IMR-90 (cell line): ENCODE measurements at regions not wholly inside any gene's neighbourhood (a gene's known extent, or its start where the extent isn't known, plus 50 kb on each side); places are given as distances from the start of the nearest gene placed in this dataset.

ENCODE experiments used
- ATAC-seq: fragments of 200-7000 bp; cut with Tn5 transposase; 2 replicates; pipeline ENCODE4 v1.9.1; 2020; ENCODE audit warnings: low read depth, mild to moderate bottlenecking, moderate library complexity
- BruUV-seq: library from RNA; stranded (reverse); fragments of 400-500 nt; replicated peaks from 2 replicates; lab custom pipeline; 2021; lab: Mats Ljungman, UMichigan
- CTCF ChIA-PET: fragments of 300-600 bp; formaldehyde crosslinking; extraction: SDS; loops from one replicate; lab custom pipeline; 2021; ENCODE audit warnings: antibody characterized with exemption; lab: Yijun Ruan, JAX
- POLR2A ChIA-PET: fragments of 300-600 bp; sonication (Branson Sonifier 250); formaldehyde crosslinking; loops from one replicate; lab custom pipeline; 2022; ENCODE audit warnings: antibody characterized with exemption; ENCODE audit not compliant: unreplicated experiment; lab: Charles Lee
- DNase-seq: peaks from one replicate; pipeline ENCODE4 v3.0.0; 2013
- H2AFZ ChIP-seq: replicated peaks from 2 replicates; pipeline ENCODE3; 2013; ENCODE audit warnings: low read length, mild to moderate bottlenecking; ENCODE audit not compliant: poor library complexity
- H2AK5ac ChIP-seq: 2 replicates; pipeline ENCODE4 v1.6.1; 2013; ENCODE audit warnings: low read depth, low read length, inconsistent platforms
- H2AK9ac ChIP-seq: replicated peaks from 2 replicates; pipeline ENCODE3; 2013; ENCODE audit warnings: mild to moderate bottlenecking, low read depth, low read length, moderate library complexity; ENCODE audit not compliant: poor library complexity
- H2BK120ac ChIP-seq: 2 replicates; pipeline ENCODE4 v1.6.1; 2013; ENCODE audit warnings: low read depth, low read length, inconsistent platforms
- H2BK15ac ChIP-seq: 3 replicates; pipeline ENCODE4 v1.6.1; 2013; ENCODE audit warnings: low read depth, low read length, inconsistent platforms
- H2BK20ac ChIP-seq: 2 replicates; pipeline ENCODE4 v1.6.1; 2013; ENCODE audit warnings: low read depth, mild to moderate bottlenecking, inconsistent platforms, low read length, moderate library complexity
- H2BK5ac ChIP-seq: 2 replicates; pipeline ENCODE4 v1.6.1; 2013; ENCODE audit warnings: mild to moderate bottlenecking, low read depth, low read length, inconsistent platforms; ENCODE audit not compliant: poor library complexity, severe bottlenecking
- H3K14ac ChIP-seq: replicated peaks from 2 replicates; pipeline ENCODE4 v1.6.1; 2013; ENCODE audit warnings: low read depth, low read length, inconsistent platforms
- H3K18ac ChIP-seq: 2 replicates; pipeline ENCODE4 v1.6.1; 2013; ENCODE audit warnings: low read depth, low read length, control low read depth
- H3K23ac ChIP-seq: 2 replicates; pipeline ENCODE4 v1.6.1; 2013; ENCODE audit warnings: low read depth, low read length, inconsistent platforms
- H3K27ac ChIP-seq: 2 replicates; pipeline ENCODE4 v1.5.1; 2013; ENCODE audit warnings: mild to moderate bottlenecking, control low read depth, low read length; ENCODE audit not compliant: insufficient read depth
- H3K27me3 ChIP-seq: 2 replicates; pipeline ENCODE4 v1.6.1; 2013; ENCODE audit warnings: low read length; ENCODE audit not compliant: control insufficient read depth, insufficient read depth
- H3K36me3 ChIP-seq: 2 replicates; pipeline ENCODE4 v1.6.1; 2013; ENCODE audit warnings: low read length, mixed read lengths; ENCODE audit not compliant: control insufficient read depth, insufficient read depth
- H3K4ac ChIP-seq: 2 replicates; pipeline ENCODE4 v1.6.1; 2013; ENCODE audit warnings: low read depth, low read length, inconsistent platforms
- H3K4me1 ChIP-seq: 2 replicates; pipeline ENCODE4 v1.6.1; 2013; ENCODE audit warnings: low read length, mixed read lengths; ENCODE audit not compliant: control insufficient read depth, insufficient read depth
- H3K4me2 ChIP-seq: 2 replicates; pipeline ENCODE4 v1.6.1; 2013; ENCODE audit warnings: low read depth, mild to moderate bottlenecking, control low read depth, low read length, moderate library complexity
- H3K4me3 ChIP-seq: 2 replicates; pipeline ENCODE4 v1.5.1; 2013; ENCODE audit warnings: low read depth, mild to moderate bottlenecking, control low read depth, low read length, moderate library complexity; ENCODE audit not compliant: insufficient read depth
- H3K56ac ChIP-seq: 2 replicates; pipeline ENCODE4 v1.6.1; 2013; ENCODE audit warnings: low read length, inconsistent platforms; ENCODE audit not compliant: insufficient read depth; ENCODE audit errors: extremely low read depth
- H3K79me1 ChIP-seq, 2 experiments: 2 replicates each; pipeline ENCODE4 v1.6.1; 2013; ENCODE audit warnings: low read length in 2 of 2, inconsistent platforms in 1 of 2, low read depth in 1 of 2
- H3K9ac ChIP-seq: 2 replicates; pipeline ENCODE4 v1.6.1; 2013; ENCODE audit warnings: low read depth, low read length, control low read depth
- H3K9me1 ChIP-seq: 2 replicates; pipeline ENCODE4 v1.6.1; 2013; ENCODE audit warnings: low read length, inconsistent platforms; ENCODE audit not compliant: insufficient read depth
- H3K9me3 ChIP-seq: 2 replicates; pipeline ENCODE4 v1.6.1; 2013; ENCODE audit warnings: low read length; ENCODE audit not compliant: control insufficient read depth, insufficient read depth
- H4K20me1 ChIP-seq: 2 replicates; pipeline ENCODE4 v1.6.1; 2013; ENCODE audit warnings: low read length, inconsistent platforms; ENCODE audit not compliant: insufficient read depth
- H4K5ac ChIP-seq: 2 replicates; pipeline ENCODE4 v1.6.1; 2013; ENCODE audit warnings: mild to moderate bottlenecking, low read depth, low read length, control low read depth
- H4K8ac ChIP-seq, 2 experiments: 2 replicates each; pipeline ENCODE4 v1.6.1; 2013; ENCODE audit warnings: low read depth in 2 of 2, low read length in 2 of 2, control low read depth in 1 of 2, inconsistent platforms in 1 of 2
- H4K91ac ChIP-seq: 2 replicates; pipeline ENCODE4 v1.6.1; 2013; ENCODE audit warnings: low read depth, low read length, inconsistent platforms; ENCODE audit not compliant: insufficient read depth
- BHLHE40 ChIP-seq: fragments of 150-350 bp; IDR thresholded peaks from 2 replicates; pipeline ENCODE4 v1.6.1; 2016; ENCODE audit warnings: mild to moderate bottlenecking, low read depth, low read length
- CEBPB ChIP-seq: IDR thresholded peaks from 2 replicates; pipeline ENCODE4 v1.6.1; 2012; ENCODE audit warnings: low read depth, low read length, improper control_type of control experiment
- CHD1 ChIP-seq: IDR thresholded peaks from 2 replicates; pipeline ENCODE4 v1.6.1; 2012; ENCODE audit warnings: low read depth, low read length, improper control_type of control experiment
- CTCF ChIP-seq: conservative IDR thresholded peaks from 2 replicates; pipeline ENCODE4 v1.5.1; 2012; ENCODE audit warnings: mild to moderate bottlenecking, low read depth, low read length, improper control_type of control experiment
- FOS ChIP-seq: fragments of 150-350 bp; IDR thresholded peaks from 2 replicates; pipeline ENCODE4 v1.6.1; 2016; ENCODE audit warnings: low read depth, low read length
- MAFK ChIP-seq: IDR thresholded peaks from 2 replicates; pipeline ENCODE4 v1.6.1; 2012; ENCODE audit warnings: low read depth, low read length, improper control_type of control experiment
- MAZ ChIP-seq: IDR thresholded peaks from 2 replicates; pipeline ENCODE4 v1.6.1; 2012; ENCODE audit warnings: low read depth, mild to moderate bottlenecking, low read length, improper control_type of control experiment, moderate library complexity, borderline replicate concordance
- MXI1 ChIP-seq: IDR thresholded peaks from 2 replicates; pipeline ENCODE4 v1.6.1; 2012; ENCODE audit warnings: low read depth, mild to moderate bottlenecking, low read length, moderate library complexity, borderline replicate concordance
- NFE2L2 ChIP-seq: fragments of 150-350 bp; IDR thresholded peaks from 2 replicates; pipeline ENCODE4 v1.6.1; 2016; ENCODE audit warnings: low read depth, mild to moderate bottlenecking, low read length
- POLR2A ChIP-seq: IDR thresholded peaks from 2 replicates; pipeline ENCODE4 v1.6.1; 2012; ENCODE audit warnings: mild to moderate bottlenecking, low read depth, low read length
- RAD21 ChIP-seq: IDR thresholded peaks from 2 replicates; pipeline ENCODE4 v1.6.1; 2012; ENCODE audit warnings: low read length, improper control_type of control experiment
- RCOR1 ChIP-seq: IDR thresholded peaks from 2 replicates; pipeline ENCODE4 v1.6.1; 2012; ENCODE audit warnings: mild to moderate bottlenecking, low read length, improper control_type of control experiment; ENCODE audit not compliant: insufficient replicate concordance
- RFX5 ChIP-seq: IDR thresholded peaks from 2 replicates; pipeline ENCODE4 v1.8.0; 2012; ENCODE audit warnings: low read depth, mild to moderate bottlenecking, low read length, moderate library complexity
- SMC3 ChIP-seq: fragments of 150-350 bp; IDR thresholded peaks from 2 replicates; pipeline ENCODE4 v1.6.1; 2016; ENCODE audit warnings: low read depth, mild to moderate bottlenecking, antibody characterized with exemption, low read length, moderate library complexity
- USF2 ChIP-seq: fragments of 150-350 bp; IDR thresholded peaks from 2 replicates; pipeline ENCODE4 v1.6.1; 2017; ENCODE audit warnings: mild to moderate bottlenecking, antibody characterized with exemption, low read length, low read depth
- WGBS, 2 experiments: methylation state at CpG; one replicate each; pipeline versions ENCODE4 v1.1.5 to v1.1.7; 2013; ENCODE audit warnings: missing lambda C conversion rate in 2 of 2; ENCODE audit not compliant: insufficient read length in 1 of 2; ENCODE audit errors: extremely low coverage in 2 of 2; 5-methylcytosine and 5-hydroxymethylcytosine counted together
- dilution Hi-C: fragments of 300-500 bp; cut with HindIII; formaldehyde crosslinking; loops from one replicate; pipeline ENCODE4 v1.14.3; 2018; ENCODE audit warnings: low sequenced_read_pairs; ENCODE audit not compliant: unreplicated experiment
- in situ Hi-C: fragments of 300-500 bp; cut with MboI; formaldehyde crosslinking; loops from 3 replicates; pipeline ENCODE4 v1.14.3; 2019; ENCODE audit warnings: low sequenced_read_pairs, inconsistent platforms, mixed read lengths
- intact Hi-C: fragments of 100-400 bp; cut with micrococcal nuclease; formaldehyde crosslinking; loops from 2 replicates; pipeline ENCODE4 v1.10.0; 2022
- TF ChIP-seq, protein P1 (sequence below): fragments of 150-350 bp; IDR thresholded peaks from 2 replicates; pipeline ENCODE4 v1.6.1; 2016; ENCODE audit warnings: low read depth, mild to moderate bottlenecking, low read length, moderate library complexity, borderline replicate concordance

DNA sequence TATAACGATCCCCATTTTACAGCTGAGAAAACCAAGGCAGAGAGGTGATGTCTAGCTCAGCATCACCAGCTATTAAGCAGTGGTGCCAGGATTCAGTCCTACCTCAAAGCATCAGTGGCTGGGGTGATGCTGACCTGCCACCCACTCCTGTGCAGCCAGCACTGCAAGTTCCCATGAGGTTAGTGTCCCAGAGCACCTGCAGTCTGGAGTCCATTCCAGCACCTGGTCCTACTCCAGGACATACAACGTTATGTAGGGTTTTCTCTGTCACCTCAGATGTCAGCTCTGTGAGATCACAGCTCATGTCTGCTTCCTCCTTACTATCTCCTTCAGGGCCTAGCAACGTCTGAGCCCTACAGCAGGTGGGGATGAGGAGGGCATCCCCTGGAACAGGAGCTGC lies 328.0 kb upstream of the HS6ST1 start:
- Histone ChIP-seq H2BK120ac (no peak overlapping the region), H4K5ac (no peak overlapping the region), H3K27ac (no peak overlapping the region), H3K9me1 (peaks cover 3% of the 10 kb centered on the region; the same call in 1 of the 2 replicates), H2AFZ (no peak overlapping the region), H4K8ac (no peak overlapping the region), H3K4me3 (no peak overlapping the region), H2BK20ac (no peak overlapping the region), H3K23ac (no peak overlapping the region), H4K20me1 (no peaks in the 10 kb centered on the region), H3K79me1 (no peaks in the 10 kb centered on the region), H3K9me3 (no peaks in the 10 kb centered on the region), H3K4me2 (no peak overlapping the region), H3K56ac (no peak overlapping the region), H3K4ac (no peak overlapping the region), H3K36me3 (no peaks in the 10 kb centered on the region), H4K91ac (no peak overlapping the region), H3K18ac (no peak overlapping the region), H3K9ac (no peak overlapping the region), H2BK5ac (no peak overlapping the region), H3K14ac (no peak overlapping the region), H2BK15ac (no peak overlapping the region), H2AK9ac (no peak overlapping the region), H3K27me3 (peaks cover 31% of the 10 kb centered on the region), H2AK5ac (no peak overlapping the region), H3K4me1 (no peaks in the 10 kb centered on the region; the same call in 1 of the 2 replicates)
- no peak for TF ChIP-seq MAFK
- no peak for TF ChIP-seq FOS
- no peak for TF ChIP-seq NFE2L2
- no peak for TF ChIP-seq RFX5
- TF ChIP-seq MXI1: no peak
- TF ChIP-seq USF2: no peak
- TF ChIP-seq MAZ: no peak
- no peak for TF ChIP-seq CHD1
- no peak for TF ChIP-seq CTCF
- TF ChIP-seq, protein P1, sequence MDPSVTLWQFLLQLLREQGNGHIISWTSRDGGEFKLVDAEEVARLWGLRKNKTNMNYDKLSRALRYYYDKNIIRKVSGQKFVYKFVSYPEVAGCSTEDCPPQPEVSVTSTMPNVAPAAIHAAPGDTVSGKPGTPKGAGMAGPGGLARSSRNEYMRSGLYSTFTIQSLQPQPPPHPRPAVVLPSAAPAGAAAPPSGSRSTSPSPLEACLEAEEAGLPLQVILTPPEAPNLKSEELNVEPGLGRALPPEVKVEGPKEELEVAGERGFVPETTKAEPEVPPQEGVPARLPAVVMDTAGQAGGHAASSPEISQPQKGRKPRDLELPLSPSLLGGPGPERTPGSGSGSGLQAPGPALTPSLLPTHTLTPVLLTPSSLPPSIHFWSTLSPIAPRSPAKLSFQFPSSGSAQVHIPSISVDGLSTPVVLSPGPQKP: no peak
- TF ChIP-seq POLR2A: no peak
- TF ChIP-seq RAD21: no peak
- no peak for TF ChIP-seq BHLHE40
- TF ChIP-seq CEBPB: no peak
- no peak for TF ChIP-seq RCOR1
- no peak for TF ChIP-seq SMC3
- CTCF ChIA-PET: no interaction called here
- dilution Hi-C loops (no loop called here), intact Hi-C loops (no loop called here), in situ Hi-C loops (no loop called here)
- WGBS, 2 experiments: 100% methylated on average over 1 of the region's 3 CpGs; no CpG with 5 or more reads in 1 of the 2 experiments
- POLR2A ChIA-PET: no interaction called here
- no peak for DNase-seq
- ATAC-seq: no peak
- BruUV-seq: no TSS peak
